ENCODE measurements at regions not wholly inside any gene's neighbourhood (a gene's known extent, or its start where the extent isn't known, plus 50 kb on each side); places are given as distances from the start of the nearest gene placed in this dataset.

GRCh38 chrX:121301822-121302221, 254.4 kb downstream of the GLUD2 start:
- Histone ChIP-seq H3K36me3 (ENCODE audit: control insufficient read depth in 2 of 2, insufficient read depth in 1 of 2, low read length in 2 of 2) (no peaks in the 10 kb centered on the region), H3K9me3 (ENCODE audit: control insufficient read depth, insufficient read depth, low read depth, low read length) (no peaks in the 10 kb centered on the region), H3K4me3 (ENCODE audit: low read depth, low read length) (no peak overlapping the region), H3K4me1 (ENCODE audit: control insufficient read depth, insufficient read depth, low read length) (no peaks in the 10 kb centered on the region), H3K27ac (ENCODE audit: extremely low read depth, low read depth, low read length) (no peak overlapping the region)
- TF ChIP-seq ZNF837 (tag by site-specific recombination; IDR thresholded peaks at IDR 0.05) = no peak
- TF ChIP-seq ZNF670 (tag by site-specific recombination; IDR thresholded peaks at IDR 0.05; ENCODE audit: low read depth) = no peak
- TF ChIP-seq ZNF488 (tag by site-specific recombination; IDR thresholded peaks at IDR 0.05) = no peak
- POLR2A ChIA-PET = no interaction called here
- CTCF ChIA-PET = no interaction called here

GRCh38 chrX:121307449-121307848, 260.0 kb downstream of the GLUD2 start:
- no peak for TF ChIP-seq BCL6B (tag by site-specific recombination; IDR thresholded peaks at IDR 0.05)
- no peak for TF ChIP-seq ZBTB8A (tag by site-specific recombination; IDR thresholded peaks at IDR 0.05)
- no peak for TF ChIP-seq ZNF555 (tag by site-specific recombination; conservative IDR thresholded peaks at IDR 0.05)
- no peak for TF ChIP-seq SCRT2 (tag by site-specific recombination; IDR thresholded peaks at IDR 0.05)
- TF ChIP-seq ZNF837 (tag by site-specific recombination; IDR thresholded peaks at IDR 0.05) = no peak
- TF ChIP-seq ZNF18 (tag by site-specific recombination; IDR thresholded peaks at IDR 0.05) = no peak
- no peak for TF ChIP-seq KLF7 (tag by site-specific recombination; IDR thresholded peaks at IDR 0.05; ENCODE audit: borderline replicate concordance)
- TF ChIP-seq ZNF37A (tag by site-specific recombination; IDR thresholded peaks at IDR 0.05) = no peak
- no peak for TF ChIP-seq WT1 (tag by site-specific recombination; IDR thresholded peaks at IDR 0.05)
- TF ChIP-seq OVOL3 (tag by site-specific recombination; IDR thresholded peaks at IDR 0.05) = no peak
- no peak for TF ChIP-seq SETDB1 (IDR thresholded peaks at IDR 0.05; ENCODE audit: insufficient read length, low read length)
- TF ChIP-seq ZNF214 (tag by site-specific recombination; IDR thresholded peaks at IDR 0.05; ENCODE audit: borderline replicate concordance) = no peak
- no peak for TF ChIP-seq ZBTB10 (tag by site-specific recombination; IDR thresholded peaks at IDR 0.05)
- no peak for TF ChIP-seq ZNF600 (tag by site-specific recombination; IDR thresholded peaks at IDR 0.05)
- TF ChIP-seq ZNF24 (tag by site-specific recombination; IDR thresholded peaks at IDR 0.05) = no peak
- no peak for TF ChIP-seq GLI4 (tag by site-specific recombination; IDR thresholded peaks at IDR 0.05)
- TF ChIP-seq GLIS1 (tag by site-specific recombination; IDR thresholded peaks at IDR 0.05) = no peak
- TF ChIP-seq ZNF423 (tag by site-specific recombination; IDR thresholded peaks at IDR 0.05) = no peak
- TF ChIP-seq ZNF645 (tag by site-specific recombination; IDR thresholded peaks at IDR 0.05) = no peak
- TF ChIP-seq ZNF280C (tag by site-specific recombination; IDR thresholded peaks at IDR 0.05) = no peak
- H3K36me3 ChIP-seq (ENCODE audit: control insufficient read depth in 2 of 2, insufficient read depth in 1 of 2, low read length in 2 of 2) = no peaks in the 10 kb centered on the region
- H3K9me3 ChIP-seq (ENCODE audit: control insufficient read depth, insufficient read depth, low read depth, low read length) = no peaks in the 10 kb centered on the region
- ChIA-PET CTCF (interaction anchor here (1.5 to 2.1 kb wide), 2 partner anchors 15 kb away, joined by 3 to 7 read pairs; no protein-coding TSS in a partner anchor), POLR2A (no interaction called here)
- H3K4me3 ChIP-seq (ENCODE audit: low read depth, low read length) = no peak overlapping the region
- no peak overlapping the region for H3K27ac ChIP-seq (ENCODE audit: extremely low read depth, low read depth, low read length)
- H3K4me1 ChIP-seq (ENCODE audit: control insufficient read depth, insufficient read depth, low read length) = no peaks in the 10 kb centered on the region
